ENCODE measurements at regions not wholly inside any gene's neighbourhood (a gene's known extent, or its start where the extent isn't known, plus 50 kb on each side); places are given as distances from the start of the nearest gene placed in this dataset.

GRCh38 chr2:129765678-129766351, 213.7 kb upstream of the RAB6C start:
- no peak overlapping the region for H3K4me3 ChIP-seq (ENCODE audit: low read depth, low read length)
- TF ChIP-seq CTCF (IDR thresholded peaks at IDR 0.05; ENCODE audit: insufficient read depth, low read length) = no peak
- DNase-seq (ENCODE audit: low read depth) = no peak

- no peak for DNase-seq (ENCODE audit: low read depth)
- no peak overlapping the region for H3K4me3 ChIP-seq (ENCODE audit: low read depth, low read length)
- no peak for TF ChIP-seq CTCF (IDR thresholded peaks at IDR 0.05; ENCODE audit: insufficient read depth, low read length)
Observed at GRCh38 chr2:129766374-129766993, 213.0 kb upstream of the RAB6C start.

- no peak overlapping the region for H3K4me3 ChIP-seq (ENCODE audit: low read depth, low read length)
- TF ChIP-seq CTCF (IDR thresholded peaks at IDR 0.05; ENCODE audit: insufficient read depth, low read length) = no peak
- no peak for DNase-seq (ENCODE audit: low read depth)
Observed at GRCh38 chr2:129767346-129768035, 212.0 kb upstream of the RAB6C start.

- DNase-seq (ENCODE audit: low read depth) = no peak
- H3K4me3 ChIP-seq (ENCODE audit: low read depth, low read length) = no peak overlapping the region
- no peak for TF ChIP-seq CTCF (IDR thresholded peaks at IDR 0.05; ENCODE audit: insufficient read depth, low read length)
Observed at GRCh38 chr2:129768036-129768386, 211.5 kb upstream of the RAB6C start.

- no peak for TF ChIP-seq CTCF (IDR thresholded peaks at IDR 0.05; ENCODE audit: insufficient read depth, low read length)
- H3K4me3 ChIP-seq (ENCODE audit: low read depth, low read length) = no peak overlapping the region
- no peak for DNase-seq (ENCODE audit: low read depth)
Observed at GRCh38 chr2:129768485-129769184, 210.8 kb upstream of the RAB6C start.

GRCh38 chr2:129769185-129769991, 210.1 kb upstream of the RAB6C start:
- H3K4me3 ChIP-seq (ENCODE audit: low read depth, low read length) = no peak overlapping the region
- no peak for TF ChIP-seq CTCF (IDR thresholded peaks at IDR 0.05; ENCODE audit: insufficient read depth, low read length)
- DNase-seq (ENCODE audit: low read depth) = no peak

Data from fibroblast of the aortic adventitia (primary cell).